ENCODE measurements at regions not wholly inside any gene's neighbourhood (a gene's known extent, or its start where the extent isn't known, plus 50 kb on each side); places are given as distances from the start of the nearest gene placed in this dataset.

- DNase-seq (ENCODE audit: low read depth in 2 of 2): no peak
These were observed 274.4 kb downstream of the PTBP2 start for GRCh38 chr1:96996001-96996400.

DNA sequence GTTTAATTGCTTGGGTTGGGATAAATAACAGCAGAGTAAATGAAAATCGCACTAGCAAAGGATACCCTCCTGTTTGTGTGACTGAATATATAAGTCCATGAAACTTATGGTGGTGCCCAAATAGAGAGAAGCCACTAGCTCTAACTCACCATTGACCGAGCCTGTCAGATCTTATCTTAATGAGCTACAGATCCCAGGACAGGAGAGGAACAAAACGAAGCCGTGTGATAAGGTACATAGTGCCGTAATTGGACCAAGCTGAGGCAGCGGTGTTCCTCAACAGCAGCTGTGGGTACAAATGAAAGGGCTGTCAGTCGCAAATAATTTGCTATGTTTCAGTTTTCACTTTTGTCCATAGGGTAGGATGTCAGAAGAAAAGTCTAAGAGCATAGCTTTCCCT lies 276.1 kb downstream of the PTBP2 start:
- DNase-seq (ENCODE audit: low read depth in 2 of 2): no peak

DNA sequence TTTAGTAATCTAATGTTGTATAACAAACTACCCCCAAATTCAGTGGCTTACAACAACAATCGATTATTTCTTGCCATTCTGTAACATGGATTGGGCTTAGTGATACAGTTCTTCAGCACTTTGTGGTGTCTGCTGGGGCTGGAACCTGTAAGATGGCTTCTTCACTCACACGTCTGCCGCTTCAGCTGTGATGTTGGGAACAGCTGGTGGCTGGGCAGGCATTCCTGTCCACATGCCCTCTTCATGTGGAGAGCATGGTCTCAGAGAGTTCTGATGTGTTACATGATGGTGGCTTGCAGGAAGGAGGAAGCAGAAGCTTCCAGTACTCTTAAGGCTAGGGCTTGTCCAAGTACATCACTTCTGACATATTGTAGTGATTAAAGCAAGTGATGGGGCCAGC lies 276.9 kb downstream of the PTBP2 start:
- DNase-seq (ENCODE audit: low read depth in 2 of 2): no peak

DNA sequence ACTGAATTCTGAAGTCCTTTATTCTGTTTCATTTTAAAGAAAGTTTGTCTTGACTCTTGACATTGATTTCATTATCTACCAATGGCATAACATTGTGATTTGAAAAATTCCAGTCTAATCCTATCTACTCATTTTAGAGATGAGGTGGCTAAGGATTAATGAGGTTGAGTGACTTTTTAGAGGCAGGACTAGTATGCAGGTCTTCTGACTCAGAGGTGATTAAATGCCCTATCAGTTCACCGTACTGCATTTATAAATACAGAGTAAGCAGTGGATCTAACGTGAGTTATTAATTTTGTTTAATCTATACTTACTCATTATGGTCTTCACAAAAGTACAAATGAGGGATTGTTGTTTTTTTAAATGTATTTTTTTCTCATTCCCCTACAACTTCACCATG lies 277.6 kb downstream of the PTBP2 start:
- no peak for DNase-seq (ENCODE audit: low read depth in 2 of 2)

DNA sequence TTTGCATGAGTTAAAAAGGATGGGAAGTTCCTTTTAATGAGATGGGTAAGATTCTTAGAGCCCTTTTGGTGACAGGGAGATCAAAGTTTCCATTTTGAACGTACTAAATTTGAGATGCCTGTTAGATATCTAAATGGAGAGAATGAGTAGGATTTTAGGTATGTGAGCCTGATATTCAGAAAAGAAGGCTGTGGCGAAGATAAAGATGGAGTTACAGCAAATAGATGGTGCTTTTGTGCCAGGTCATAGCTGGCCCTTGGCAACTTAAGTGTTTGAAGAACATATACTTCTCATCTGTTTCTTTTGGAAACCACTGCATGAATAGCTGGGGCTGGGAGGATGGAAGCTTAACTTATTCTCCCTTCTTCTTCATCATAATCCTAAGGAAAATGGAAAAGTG lies 282.5 kb downstream of the PTBP2 start:
- no peak for DNase-seq (ENCODE audit: low read depth in 2 of 2)

GRCh38 chr1:97004743-97005142 lies 283.2 kb downstream of the PTBP2 start:
- no peak for DNase-seq (ENCODE audit: low read depth in 2 of 2)

GRCh38 chr1:97006044-97006661 lies 284.6 kb downstream of the PTBP2 start:
- no peak for DNase-seq (ENCODE audit: low read depth in 2 of 2)

DNA sequence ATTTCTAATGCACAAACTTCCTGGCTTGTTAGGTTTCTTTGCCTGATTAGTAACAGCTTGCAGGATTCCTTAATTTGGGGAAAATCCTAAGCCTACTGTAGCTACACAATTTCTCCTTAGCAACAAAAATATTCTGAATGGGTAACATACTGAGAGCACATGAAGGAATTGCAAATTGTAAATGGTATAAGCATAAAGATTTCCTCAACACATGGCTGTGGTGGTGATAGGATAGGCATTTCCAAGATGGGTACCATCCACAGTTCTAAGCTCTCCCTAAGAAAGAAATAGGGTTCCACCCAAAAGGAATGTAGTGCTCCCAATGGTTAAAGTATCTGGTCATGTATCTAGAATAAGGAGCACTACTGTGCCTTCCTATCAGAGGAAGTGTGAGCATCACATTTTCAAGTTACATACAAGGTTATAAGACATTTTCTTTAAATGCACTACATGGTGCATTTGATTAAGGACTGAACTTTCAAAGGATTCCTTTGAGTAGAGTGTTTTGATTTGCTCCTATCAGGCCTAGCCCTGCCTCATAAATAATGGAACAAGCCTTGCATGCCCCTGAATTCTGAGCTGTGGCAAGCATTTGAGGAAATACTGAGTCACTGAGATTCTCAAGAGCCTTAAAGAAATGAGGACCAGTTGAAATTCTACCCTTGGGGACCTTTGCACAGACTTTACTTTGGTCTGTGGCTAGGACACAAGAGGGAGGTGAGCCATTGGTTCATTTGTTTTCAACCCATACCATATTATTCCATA lies 286.4 kb downstream of the PTBP2 start:
- DNase-seq (ENCODE audit: low read depth in 2 of 2): no peak

GRCh38 chr1:97010566-97011264 lies 289.1 kb downstream of the PTBP2 start:
- DNase-seq (ENCODE audit: low read depth in 2 of 2): no peak

DNA sequence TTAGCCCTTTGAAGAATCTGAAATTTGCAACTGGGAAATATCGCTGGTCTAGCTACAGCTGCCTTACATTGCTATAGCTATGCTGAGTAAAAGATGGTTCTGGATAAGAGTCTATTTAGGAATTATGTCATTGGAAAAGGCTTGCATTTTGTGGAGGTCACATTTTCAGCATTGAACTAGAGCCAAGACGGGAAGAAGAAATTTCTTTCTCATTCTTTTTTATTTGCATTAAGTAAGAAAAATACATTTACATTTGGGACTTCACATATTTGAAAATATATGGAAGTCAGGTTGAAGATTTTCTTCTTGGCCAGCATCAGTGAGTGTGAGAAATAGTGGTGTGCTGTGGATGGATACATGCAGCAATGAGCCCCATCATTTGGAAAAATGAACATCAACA lies 291.6 kb downstream of the PTBP2 start:
- DNase-seq (ENCODE audit: low read depth in 2 of 2): no peak

GRCh38 chr1:97013941-97014340 lies 292.4 kb downstream of the PTBP2 start:
- DNase-seq (ENCODE audit: low read depth in 2 of 2): no peak

DNA sequence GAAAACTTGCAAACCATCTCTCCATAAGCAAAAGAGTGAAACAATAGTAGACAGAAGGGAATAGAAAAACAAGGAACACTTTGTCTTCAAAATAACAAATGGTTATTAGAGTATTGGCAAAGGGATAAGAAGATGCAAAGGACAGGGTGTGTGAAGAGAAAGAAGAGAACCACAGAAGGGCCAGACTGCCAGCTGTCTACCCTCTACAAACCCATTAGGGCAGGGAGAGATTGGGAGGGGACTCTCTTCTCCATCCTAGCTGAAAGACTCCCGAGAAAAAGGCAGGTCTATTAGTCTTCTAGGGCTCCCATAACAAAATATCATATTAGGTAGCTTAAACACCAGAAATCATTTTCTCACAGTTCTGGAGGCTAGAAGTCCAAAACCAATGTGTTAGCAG lies 292.8 kb downstream of the PTBP2 start:
- DNase-seq (ENCODE audit: low read depth in 2 of 2): no peak

DNA sequence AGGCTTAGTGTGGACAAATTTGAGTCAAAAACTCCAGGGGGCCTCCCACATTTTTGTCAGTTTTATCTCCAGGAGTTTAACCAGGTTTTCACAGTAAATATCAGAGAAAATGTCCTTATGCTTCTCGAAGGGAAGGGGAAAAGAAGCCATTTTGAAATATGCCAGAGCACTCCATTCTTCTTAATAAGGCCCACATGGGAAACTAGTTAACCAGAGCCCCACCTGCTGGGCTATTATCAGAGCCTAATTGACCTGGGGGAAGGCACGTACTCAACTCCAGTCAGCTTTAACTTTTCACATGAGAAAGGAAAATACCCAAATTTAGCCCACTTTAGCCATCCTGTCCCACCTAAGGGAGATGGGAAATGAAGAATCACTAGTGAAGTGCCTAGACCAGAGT lies 296.3 kb downstream of the PTBP2 start:
- no peak for DNase-seq (ENCODE audit: low read depth in 2 of 2)

Measured in activated CD4-positive, alpha-beta T cell treated with anti-CD3 and anti-CD28 coated beads for 24 hours (primary cell).